ENCODE measurements at regions not wholly inside any gene's neighbourhood (a gene's known extent, or its start where the extent isn't known, plus 50 kb on each side); places are given as distances from the start of the nearest gene placed in this dataset.

DNA sequence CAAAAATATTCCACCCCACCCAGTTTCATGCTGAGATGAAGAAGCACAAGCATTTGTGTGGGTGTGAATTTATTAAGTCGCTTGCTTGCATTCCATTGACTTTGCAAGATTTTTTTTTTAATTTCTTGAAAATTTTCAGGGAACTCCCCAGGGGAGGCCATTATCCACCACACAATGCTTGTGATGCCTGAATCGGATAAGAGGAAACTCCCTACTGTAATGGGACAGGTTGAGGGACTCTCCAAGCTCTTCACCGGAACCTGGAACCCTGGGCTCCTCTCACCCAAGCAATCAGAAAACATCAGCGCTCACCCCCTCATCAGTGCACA lies 153.6 kb upstream of the ZMIZ1 start:
- DNase-seq: peak; percentile 30

DNA sequence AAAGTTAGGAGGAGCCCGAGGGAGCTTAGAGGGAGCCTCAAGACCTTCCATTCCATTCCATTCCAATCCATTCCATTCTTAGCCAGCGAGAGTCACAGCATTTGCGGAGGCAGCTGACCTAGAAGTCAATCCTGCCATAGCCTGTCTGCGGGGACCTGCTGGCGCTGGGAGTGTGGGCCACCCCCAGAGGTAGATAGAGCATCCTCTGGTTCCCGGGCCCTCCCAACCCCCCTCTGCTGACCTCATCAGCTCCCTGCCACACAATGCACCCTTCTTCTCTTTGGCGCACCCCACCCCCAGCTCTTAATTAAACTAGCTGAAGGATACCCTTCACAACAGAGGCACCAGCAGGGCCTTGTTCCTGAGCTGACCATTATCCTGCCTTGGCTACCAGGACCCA lies 152.5 kb upstream of the ZMIZ1 start:
- no peak for DNase-seq

DNA sequence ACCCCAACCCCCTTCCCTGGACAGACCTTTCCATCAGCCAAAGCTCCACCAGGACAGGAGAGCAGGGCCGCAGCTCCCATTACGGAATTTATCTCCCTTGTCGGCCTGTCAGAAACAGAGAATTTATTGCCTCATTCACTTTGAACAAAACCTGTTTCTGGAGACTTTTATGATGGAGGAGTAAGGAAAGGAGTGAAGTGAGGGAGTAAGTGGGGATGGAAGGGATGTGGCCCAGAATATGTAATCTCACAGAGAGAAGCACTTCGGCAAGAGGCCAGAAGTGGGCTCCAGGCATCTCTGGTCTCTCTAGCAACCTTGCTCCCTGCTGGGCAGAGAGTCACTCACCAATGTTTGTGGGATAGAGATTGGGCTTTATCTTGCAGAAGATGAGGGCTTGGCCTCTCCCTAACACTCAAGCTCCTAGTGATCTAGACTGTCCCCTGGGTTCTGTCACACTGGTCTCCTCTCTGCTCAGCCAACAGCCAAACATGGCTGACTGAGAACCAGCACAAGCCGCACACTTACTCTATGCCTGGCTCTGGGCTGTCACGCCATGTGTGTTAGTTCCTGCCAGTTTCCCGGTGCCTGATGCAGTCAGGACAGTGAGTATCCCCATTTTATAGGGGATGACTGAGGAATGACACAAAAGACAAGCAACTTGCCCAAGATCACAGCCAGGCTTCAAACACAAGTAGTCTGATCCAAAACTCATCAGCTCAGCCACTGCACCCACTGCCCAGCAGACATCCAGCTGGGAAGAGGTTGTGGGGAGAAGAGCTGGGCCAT lies 149.4 kb upstream of the ZMIZ1 start:
- no peak for DNase-seq

DNA sequence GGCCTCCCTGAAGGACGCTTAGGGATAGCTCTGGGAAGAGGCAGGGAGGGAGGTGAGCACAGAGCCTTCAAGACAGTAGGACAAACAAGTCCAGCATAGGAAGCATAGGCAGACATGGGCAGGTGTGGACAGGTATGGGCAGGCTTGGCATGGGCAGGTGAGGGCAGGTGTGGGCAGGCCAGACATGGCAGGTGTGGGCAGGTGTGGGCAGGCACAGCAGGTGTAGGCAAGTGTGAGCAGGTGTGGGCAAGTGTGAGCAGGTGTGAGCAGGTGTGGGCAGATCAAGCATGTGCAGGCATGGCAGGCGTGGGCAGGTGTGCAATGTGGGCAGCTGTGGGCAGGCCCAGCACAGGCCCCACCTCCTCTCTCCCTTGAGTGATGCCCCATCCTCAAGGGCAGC lies 148.8 kb upstream of the ZMIZ1 start:
- no peak for DNase-seq

DNA sequence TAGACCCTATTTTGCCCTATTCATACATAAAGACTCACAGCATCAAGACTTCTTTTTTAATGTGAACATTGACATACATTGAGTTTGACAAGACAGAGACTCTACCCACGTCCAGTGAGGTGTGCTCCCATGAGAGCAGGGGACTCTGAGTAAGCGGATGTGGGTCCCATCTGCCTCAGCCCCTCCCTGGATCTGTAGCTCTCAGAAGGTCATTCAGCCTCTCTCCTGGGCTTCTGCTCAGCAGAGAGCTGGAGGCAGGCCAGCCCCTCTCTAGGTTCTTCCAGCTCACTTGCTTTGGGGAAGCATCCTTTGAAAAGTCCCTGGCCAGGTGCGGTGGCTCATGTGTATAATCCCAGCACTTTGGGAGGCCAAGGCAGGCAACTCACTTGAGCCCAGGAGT lies 146.9 kb upstream of the ZMIZ1 start:
- DNase-seq: no peak

DNA sequence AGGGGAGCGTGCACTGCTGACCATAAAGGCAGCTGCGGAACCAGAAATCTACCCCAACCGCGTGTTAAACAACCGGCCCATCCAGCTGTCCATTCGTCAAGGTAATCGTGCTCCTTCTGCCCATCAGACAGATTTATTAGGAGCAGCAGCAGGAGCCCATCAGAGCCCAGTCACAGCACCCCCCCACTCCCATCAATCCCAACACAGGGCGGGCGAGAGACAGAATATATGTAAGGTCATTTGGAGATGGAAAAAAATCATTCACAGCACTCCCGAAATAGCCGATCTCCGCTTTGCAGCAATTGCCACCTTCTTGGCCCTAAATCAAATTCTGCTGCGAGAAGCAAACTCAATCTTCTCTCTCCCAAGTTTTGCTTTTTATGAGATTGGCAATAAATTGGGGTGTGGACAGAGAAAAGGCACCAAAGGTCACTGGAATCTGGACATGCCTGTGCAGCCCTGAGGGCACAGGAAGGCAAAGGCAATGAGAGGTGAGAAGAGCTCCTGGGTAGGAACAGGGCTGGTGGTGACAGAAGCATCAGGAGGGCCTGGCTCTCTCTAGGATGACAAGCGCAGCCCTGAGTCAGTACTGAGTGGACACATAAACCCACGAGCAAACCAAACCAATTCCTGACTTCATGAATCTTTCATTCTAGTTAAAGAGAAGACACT lies 145.0 kb upstream of the ZMIZ1 start:
- no peak for DNase-seq

DNA sequence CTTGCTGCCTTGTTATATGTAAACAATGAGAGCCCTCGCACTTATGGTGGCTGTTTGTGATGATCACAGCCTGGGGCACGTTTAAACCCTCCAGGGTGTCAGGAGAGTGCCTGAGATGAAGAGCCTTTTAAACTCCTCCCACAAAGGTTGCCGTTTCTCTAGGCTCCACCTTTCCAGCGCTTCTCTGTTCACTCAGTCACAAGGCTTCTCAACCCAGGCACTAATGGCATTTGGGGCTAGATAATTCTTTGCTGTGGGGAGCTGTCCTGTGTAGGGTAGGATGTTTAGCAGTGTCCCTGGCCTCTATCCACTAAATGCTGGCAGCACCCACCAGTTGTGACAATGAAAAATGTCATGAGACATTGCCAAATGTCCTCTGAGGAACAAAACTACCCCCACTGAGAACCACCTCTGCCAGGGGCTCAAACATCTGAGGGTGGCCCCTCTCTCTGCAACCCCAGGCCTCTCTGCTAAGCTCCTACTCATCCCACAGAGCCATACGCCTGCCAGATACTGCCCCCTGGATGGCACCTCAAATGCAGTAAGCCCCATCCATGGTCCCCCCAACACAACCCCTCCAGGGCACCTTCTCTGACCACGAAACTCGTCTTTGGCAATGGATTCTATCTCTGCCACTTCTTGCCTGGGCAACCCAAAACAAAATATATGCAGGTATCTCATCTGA lies 144.3 kb upstream of the ZMIZ1 start:
- no peak for DNase-seq

DNA sequence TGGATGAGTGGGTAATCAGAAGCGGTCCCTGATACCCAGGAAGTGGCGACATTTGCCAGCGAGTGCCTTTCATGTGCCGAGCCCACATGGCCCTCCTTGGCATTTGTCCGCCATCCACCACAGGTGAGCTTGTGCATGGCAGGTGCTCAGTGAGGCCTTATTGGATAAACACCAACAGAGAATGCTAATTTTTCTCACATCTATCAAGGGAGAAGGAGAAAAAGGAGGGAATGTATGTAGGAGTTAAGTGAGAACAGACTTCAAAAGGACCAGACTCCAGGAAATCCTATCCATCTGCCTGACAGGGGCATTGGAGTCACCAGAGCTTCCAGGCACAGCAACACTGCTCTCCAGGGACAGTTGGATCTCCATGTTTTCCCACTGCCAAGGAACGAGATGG lies 143.5 kb upstream of the ZMIZ1 start:
- DNase-seq: no peak

DNA sequence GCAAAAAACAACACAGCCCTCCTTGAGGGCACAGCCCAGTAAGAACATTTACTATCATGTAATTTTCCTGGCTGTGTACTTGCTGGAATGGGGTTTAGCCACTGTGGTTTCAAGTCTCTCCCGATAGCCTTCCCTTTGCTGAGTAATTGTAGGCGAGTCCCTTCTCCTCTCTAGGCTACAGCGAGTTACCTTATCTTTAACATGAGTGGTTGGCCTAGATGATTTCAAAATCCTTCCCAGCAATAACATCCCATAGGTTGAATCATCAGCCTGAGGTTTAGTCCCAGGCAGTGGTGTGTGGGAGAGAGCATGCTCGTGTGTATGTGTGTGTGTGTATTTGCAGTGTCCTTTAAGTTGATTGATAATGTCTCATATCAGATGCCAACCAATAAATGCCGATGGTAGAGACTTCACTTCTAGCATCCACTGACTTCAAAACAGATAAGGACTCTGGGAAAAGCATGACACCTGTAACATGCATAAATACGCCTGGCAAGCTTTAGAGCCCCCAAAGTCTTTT lies 142.9 kb upstream of the ZMIZ1 start:
- DNase-seq: peak; percentile 96

DNA sequence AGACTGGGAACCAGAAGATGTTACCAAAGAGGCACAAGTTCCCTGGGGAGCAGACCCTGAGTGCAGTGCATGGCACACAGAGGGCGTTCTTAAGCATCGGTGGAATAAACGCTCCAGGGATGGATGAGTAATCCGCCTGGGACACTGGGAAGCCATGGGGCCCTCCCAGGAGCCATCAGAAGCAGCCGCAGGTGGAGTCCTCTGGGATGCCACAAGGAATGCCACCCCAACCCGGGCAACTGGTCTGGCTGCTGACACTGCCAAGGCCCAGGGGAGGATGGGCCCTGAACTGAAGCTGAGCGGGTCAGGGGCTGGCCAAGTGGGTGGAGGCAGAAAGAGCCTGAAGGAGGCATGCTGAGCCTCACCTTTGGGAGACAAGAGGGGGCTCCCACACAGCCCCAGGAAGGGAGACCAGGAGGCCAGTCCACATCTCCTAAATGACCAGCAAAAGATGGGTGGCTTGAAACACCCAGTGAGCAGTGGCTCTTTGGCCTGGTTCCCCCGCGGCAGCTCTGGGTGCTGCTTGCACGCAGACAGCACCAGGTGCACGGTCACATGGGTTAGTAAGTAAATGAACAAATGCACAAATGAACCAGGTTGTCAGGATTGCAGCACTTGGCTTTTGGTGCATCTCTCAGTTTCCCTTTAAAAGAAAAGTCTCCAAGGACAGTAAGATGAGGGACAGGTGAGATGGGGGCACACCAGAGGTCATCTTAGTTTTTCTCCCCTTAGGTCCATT lies 141.3 kb upstream of the ZMIZ1 start:
- DNase-seq: no peak

DNA sequence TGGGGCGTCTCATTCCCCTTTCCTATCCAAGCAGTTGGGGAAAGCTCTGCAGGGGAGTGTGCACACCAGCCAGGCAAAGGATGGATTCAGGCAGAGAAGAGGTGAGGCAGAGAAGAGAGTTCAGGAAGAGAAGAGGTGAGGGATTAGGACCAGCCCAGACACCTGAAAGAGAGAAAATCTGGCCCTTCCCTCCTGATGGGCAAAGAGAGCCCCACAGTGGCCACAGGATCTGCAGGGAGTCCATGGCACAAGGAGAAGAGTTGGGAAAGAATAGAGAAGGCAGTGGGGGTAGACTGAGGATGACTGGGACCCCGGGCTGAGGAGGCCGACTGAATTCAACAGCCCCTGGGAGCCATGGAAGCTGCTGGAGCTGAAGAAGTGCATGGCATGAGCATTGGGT lies 140.4 kb upstream of the ZMIZ1 start:
- DNase-seq: no peak

DNA sequence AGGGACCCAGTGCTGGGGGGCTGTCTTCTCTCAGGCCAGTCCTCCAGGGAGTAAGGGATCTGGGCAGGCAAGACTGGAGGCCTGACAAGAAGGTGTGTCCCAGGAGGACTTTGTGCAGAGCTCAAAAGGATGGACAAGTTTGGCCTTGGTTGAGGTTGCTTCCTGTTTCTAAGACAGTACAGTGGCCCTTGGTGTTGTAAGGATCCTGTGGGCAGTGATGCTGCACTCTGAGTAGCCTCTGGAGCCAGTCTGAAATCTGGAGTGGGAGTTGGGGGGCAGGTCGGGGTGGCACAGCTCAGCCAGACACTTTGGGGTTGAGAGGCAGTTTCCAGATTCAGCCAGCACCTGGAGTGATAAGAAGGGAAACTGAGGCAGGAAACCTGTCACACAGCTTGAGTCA lies 139.2 kb upstream of the ZMIZ1 start:
- no peak for DNase-seq

DNA sequence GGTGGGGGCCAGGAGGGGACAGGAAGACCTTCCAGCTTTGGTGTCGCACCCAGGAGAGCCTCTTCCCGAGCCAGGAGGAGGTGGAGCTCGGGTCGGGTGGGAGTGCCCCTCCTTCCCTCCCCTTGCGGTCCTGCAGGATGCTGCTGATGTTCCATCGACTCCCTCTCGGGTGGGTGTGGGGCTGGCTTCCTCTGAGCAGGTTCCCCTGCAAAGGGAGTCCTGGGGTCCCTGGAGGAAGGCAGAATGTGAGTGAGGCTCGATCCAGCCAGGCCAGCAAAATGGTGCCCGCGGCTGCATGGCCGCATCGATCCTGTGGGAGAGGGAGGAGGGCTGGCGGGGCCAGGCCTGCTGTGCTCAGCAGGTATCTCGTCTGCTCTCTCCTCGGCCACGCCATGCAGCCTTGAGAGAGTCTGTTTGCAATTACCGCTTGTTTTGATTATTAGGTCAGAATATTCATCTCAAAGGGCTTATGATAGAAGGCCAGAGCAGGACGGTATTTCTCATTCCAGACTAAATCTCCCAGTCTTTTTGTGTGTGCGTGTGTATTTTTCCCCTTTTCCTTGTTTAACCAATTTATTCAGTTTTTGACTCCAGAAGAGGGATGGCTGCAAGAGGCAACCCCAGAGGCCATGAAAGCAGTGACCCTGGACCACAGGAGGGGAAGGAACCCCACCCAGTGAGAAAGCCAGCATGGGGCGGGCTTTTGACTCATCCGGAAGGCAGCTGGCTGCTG lies 137.3 kb upstream of the ZMIZ1 start:
- peak; percentile 94 for DNase-seq

DNA sequence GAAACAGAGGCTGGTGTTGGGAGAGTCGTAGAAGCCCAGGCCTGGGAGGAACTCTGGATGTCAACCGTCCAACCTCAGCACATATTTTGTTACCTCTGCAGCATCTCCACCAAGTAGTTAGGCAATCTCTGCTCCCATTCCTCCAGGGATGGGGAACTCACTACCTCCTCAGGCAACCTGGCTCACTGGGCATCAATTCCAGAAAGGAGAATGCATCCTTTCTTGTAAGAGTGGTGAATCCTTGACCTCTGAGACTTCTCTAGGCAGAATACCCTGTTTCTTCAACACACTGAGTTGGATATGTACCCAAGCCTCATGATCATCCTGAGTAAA lies 136.7 kb upstream of the ZMIZ1 start:
- DNase-seq: no peak

DNA sequence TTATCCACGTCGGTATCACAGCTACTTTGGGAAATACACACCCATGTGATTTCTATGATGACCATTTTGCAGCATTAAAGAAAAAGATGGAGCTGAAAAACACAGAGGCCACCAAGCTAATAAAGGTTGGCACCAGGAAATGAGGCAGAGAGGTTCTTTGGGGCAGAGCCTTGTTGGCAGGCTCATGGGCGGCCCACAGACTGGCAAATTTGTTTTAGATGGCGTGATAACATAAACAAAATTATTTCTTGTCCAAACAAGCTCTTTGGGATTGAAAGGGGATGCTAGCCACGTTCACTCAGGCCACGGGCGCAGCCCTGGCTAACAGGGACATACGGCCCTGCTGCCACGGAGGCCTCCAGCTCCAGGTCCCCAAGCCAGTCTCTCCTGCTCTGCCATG lies 135.9 kb upstream of the ZMIZ1 start:
- no peak for DNase-seq

DNA sequence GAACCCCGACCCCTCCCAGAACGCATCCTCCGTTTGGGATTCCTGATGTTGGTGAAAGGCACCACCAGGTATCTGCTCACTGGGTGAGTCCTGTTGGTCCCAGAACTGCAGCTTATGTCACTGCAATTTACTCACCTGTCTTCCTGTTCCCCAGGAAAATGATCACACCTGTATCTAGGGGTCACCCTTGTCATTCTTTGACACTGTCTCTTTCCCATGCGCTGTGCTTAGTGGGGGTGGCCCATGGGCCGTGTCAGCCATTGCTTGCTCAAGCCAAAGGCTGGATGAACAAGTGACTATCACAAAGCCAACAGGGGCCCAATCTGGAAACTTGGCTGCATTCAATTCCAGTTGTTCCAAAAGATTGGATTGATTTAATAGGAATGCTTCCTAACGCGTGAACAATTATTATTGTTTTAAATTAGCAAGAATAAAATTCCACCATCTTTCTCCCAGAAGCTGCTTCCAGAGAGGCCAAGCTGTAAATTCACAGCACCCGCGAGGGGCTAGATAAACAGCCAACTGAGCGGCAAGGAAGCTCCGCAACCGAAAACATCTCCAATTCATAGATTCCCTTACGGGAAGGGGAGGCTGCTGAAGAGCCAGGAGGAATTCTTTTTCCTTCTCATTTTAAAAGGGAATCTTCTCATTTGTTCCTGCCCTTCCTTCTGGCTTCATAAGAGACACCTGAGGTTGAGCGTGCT lies 134.8 kb upstream of the ZMIZ1 start:
- no peak for DNase-seq

DNA sequence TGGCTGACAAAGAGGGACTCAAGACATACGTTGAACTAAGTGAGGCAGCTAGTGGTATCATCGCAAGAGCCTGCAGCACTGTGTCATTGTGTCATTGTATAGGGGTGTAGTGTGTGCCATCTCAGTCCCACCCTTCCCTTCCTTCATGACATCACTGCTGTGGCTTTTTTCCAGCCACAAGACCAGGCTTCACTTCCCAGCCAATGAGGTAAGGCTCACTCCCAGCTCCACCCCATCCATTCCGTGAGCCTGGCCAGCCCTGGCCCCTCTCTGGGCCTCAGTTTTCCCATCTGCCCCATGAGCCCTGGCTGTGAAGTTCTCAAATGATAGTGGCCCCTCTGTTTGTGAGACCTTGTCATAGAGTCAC lies 134.3 kb upstream of the ZMIZ1 start:
- DNase-seq: peak; percentile 69

DNA sequence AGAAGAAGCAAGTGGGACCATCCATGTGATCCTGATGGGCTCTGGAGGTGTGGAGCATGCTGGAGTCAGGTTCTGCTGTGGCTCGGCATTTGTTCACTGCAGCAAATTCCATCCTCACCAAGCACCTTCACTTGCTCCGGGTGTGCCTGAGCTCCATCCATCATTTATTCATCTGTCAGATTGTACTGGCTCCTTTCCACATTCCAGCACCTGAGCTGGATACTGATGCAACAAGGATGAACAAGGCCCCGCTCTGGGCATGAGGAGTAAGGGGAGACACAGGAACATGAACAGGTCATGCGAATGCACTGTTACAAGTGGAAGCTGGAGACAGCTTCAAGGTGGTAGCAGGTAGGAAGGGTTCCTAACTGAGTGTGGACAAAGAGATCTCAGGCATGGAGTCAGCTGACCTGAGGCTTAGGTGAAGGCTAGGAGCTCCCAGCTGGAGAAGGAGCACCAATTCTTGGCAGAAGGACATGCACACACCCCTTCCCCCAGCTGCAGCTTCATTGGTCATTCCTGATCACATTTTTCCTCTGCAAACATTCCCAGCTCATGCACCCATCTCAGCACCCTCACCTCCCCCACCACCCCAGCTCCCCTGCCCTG lies 133.7 kb upstream of the ZMIZ1 start:
- no peak for DNase-seq

DNA sequence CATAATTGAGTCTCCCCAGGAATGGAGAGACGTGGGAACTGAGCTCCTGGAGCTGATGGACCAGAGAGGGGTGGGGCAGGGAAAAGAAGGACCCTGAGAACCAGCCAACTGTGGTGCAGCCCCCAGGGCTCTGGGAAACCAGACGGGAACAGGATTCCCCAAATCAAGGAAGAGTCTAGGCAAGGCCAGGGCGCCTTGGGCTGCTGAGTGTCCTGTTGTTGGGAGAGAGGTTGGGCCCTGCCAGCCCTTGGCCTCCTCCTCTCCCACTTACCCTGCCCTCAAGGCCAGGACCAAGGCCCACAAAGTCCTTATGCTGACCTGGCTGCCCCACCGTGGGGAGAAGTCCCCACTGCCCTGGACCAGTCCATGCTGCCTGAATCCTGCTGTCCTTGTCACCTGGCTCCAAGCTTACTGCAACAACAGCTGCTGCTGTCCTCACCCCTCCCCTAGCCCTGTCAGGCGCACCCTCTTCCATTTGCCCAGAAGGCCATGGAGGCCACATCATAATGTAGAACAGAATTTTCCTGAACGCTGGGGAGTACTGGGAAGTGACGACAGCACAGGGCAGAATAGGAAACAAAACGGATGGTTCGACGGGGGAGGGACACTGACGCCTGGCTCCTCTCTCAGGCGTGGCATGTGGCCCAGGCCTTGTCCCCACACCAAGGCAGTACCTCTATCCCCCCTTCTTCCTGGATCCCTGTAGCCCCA lies 132.9 kb upstream of the ZMIZ1 start:
- DNase-seq: no peak

DNA sequence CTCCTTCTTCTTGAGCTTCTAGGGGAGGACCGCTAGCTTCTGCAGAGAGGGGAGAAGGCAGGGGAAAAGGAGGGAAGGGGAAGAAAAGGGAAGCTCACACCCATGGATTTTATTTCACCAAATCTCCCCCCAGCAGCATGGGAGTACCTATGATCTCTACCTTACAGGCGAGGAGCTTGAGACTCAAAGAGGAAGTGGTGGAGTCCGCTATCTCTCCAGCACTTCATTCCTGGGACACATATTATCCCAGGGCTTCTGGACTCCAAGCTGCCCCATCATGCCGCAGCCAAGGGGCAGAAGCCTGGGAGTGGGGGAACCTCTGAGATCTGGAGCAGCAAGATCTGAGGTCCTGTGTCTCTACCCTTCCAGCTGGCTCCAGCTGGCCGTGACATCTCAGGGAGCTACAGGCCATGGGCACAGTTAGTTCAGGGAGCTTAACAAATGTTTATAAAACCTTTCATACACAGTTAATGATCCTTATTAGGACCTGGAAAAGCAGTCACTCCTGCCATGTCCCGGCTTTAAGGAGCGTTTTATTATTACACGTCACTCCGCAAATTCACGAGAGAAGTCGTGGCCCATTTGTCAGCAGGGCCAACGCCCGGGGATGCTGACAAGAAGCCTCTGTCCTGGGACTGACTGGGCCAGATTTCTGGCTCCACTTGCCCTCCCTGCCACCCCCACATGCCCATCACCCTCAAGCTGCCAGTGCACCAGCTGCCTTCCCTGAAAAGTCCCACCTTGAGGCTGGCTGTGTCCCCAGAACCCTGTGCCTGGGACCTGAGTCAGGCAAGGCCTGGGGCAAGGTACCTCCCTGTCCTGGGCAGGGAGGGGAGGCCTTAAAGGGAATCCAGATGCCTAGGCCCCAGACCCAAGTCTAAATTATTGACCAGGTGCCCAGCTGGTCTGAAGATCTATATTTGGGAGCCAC lies 132.1 kb upstream of the ZMIZ1 start:
- no peak for DNase-seq

Data from fibroblast of skin of right biceps (primary cell).